Fibroblast of the aortic adventitia (primary cell): ENCODE measurements at regions not wholly inside any gene's neighbourhood (a gene's known extent, or its start where the extent isn't known, plus 50 kb on each side); places are given as distances from the start of the nearest gene placed in this dataset.

Source experiments
- DNase-seq: peaks from one replicate; pipeline ENCODE4 v3.0.0-alpha.2; 2010; ENCODE audit warnings: low read depth
- H3K4me3 ChIP-seq: 2 replicates; pipeline ENCODE4 v1.5.1; 2011; ENCODE audit warnings: low read depth, mild to moderate bottlenecking, control low read depth, low read length, moderate library complexity
- CTCF ChIP-seq: IDR thresholded peaks from 2 replicates; pipeline ENCODE4 v1.5.1; 2011; ENCODE audit warnings: mild to moderate bottlenecking, low read length, control low read depth, inconsistent platforms; ENCODE audit not compliant: insufficient read depth

- peak; percentile 70 for TF ChIP-seq CTCF
- DNase-seq = peak; percentile 51
Observed at GRCh38 chr20:40160097-40160550, 528.9 kb downstream of the MAFB start.

GRCh38 chr20:40159276-40159675, 529.8 kb downstream of the MAFB start:
- no peak for TF ChIP-seq CTCF
- H3K4me3 ChIP-seq = no peak overlapping the region
- no peak for DNase-seq

More at GRCh38 chr20:40160097-40160550, 528.9 kb downstream of the MAFB start:
- no peak overlapping the region for H3K4me3 ChIP-seq

DNA sequence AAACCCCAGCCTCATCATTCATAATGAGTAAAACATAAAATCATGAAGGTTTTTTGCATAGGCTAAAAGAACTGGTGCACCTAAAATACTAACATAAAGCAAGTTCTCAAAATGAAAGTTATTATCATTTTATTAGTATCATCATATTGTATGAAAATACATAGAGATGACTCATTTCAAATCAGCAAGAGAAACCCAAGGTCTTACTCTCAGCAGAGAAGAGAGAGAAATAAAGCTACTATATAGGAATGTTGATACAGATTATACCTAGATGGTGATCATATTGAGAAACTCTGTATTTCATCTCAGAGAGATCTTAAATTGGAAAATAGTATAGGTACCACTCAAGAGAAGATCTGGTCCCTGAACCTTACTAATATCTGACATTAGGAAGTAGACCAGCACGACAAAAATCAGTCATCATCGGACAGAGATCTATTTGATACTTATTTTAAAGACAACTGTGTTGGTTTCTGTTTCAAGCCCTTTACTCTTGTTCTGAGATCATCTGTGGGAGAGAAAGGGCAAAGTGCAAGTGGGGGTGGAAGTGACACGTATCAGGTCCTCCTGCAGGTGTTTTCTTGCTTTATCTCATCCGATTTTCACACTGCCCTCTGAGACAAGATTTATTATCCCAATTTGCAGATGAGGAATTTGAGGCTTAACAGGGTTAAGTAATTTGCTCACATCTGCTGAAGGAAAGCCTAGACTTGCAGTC, 532.3 kb downstream of the MAFB start:
- DNase-seq = no peak
- H3K4me3 ChIP-seq = no peak overlapping the region
- TF ChIP-seq CTCF = no peak

GRCh38 chr20:40154514-40154913, 534.5 kb downstream of the MAFB start:
- no peak for TF ChIP-seq CTCF
- H3K4me3 ChIP-seq = no peak overlapping the region
- DNase-seq = no peak

DNA sequence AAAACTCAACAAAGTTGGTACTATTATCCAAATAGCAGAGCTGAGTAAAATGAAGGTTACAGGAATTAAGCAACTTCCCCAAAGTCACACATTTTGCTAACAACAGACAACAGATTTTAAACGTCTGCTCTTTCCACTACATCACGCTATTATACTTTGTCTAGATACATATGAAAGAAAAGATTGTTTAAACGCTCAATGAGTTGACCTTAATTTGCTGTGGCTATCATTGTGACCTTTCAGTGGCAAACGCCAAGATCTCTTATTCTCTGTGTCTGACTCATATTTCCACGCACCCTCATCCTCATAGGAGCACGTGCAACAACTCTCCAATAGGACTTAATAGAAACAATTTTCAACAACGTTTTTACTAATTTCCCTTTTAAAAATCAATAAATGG, 540.1 kb downstream of the MAFB start:
- TF ChIP-seq CTCF = no peak
- no peak for DNase-seq

GRCh38 chr20:40146071-40146470, 543.0 kb downstream of the MAFB start:
- no peak for TF ChIP-seq CTCF
- no peak for DNase-seq

More for the DNA sequence above, 540.1 kb downstream of the MAFB start:
- no peak overlapping the region for H3K4me3 ChIP-seq

DNA sequence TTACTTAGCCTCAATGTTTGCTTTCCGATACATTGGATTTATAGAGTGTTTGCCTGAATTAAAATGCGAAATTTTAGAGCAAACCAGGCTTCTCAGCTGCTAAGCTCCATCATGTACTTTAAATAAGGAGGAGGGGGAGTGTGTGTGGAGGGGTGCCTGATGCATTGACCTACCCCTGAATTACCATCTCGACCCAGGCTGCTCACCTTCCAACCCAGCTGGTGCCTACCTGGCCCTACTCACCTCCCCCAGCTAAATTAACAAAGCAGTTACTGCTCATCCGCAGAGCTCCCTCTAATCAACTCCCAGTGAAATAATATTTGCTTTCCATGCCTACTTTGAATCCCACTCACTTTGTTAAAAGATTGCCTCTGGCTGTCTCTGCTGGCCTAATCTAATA, 544.5 kb downstream of the MAFB start:
- no peak for DNase-seq
- no peak overlapping the region for H3K4me3 ChIP-seq
- no peak for TF ChIP-seq CTCF

More at GRCh38 chr20:40146071-40146470, 543.0 kb downstream of the MAFB start:
- no peak overlapping the region for H3K4me3 ChIP-seq
